Neural progenitor cell (in vitro differentiated cells): ENCODE measurements at regions not wholly inside any gene's neighbourhood (a gene's known extent, or its start where the extent isn't known, plus 50 kb on each side); places are given as distances from the start of the nearest gene placed in this dataset.

Experiments used
- DNase-seq: peaks from one replicate; pipeline ENCODE4 v3.0.0-alpha.2; 2016; ENCODE audit warnings: low spot score
- H2AFZ ChIP-seq: fragments of 200-600 bp; sonication (generic); replicated peaks from 2 replicates; pipeline ENCODE4 v1.6.1; 2016; ENCODE audit warnings: antibody characterized with exemption
- H3F3A ChIP-seq: fragments of 200-600 bp; sonication (generic); 2 replicates; pipeline ENCODE4 v1.6.1; 2016; ENCODE audit warnings: antibody characterized with exemption, low read depth
- H3K27ac ChIP-seq: fragments of 200-600 bp; sonication (generic); 2 replicates; pipeline ENCODE4 v1.5.1; 2016; ENCODE audit warnings: mild to moderate bottlenecking
- H3K27me3 ChIP-seq: fragments of 200-600 bp; sonication (generic); 2 replicates; pipeline ENCODE4 v1.6.1; 2016; ENCODE audit warnings: mild to moderate bottlenecking, moderate library complexity
- H3K36me3 ChIP-seq: fragments of 200-600 bp; sonication (generic); 2 replicates; pipeline ENCODE4 v1.5.1; 2016
- H3K4me1 ChIP-seq: fragments of 200-600 bp; sonication (generic); 2 replicates; pipeline ENCODE4 v1.6.1; 2016; ENCODE audit warnings: mixed run types
- H3K4me2 ChIP-seq: fragments of 200-600 bp; sonication (generic); 2 replicates; pipeline ENCODE4 v1.6.1; 2016
- H3K4me3 ChIP-seq: fragments of 200-600 bp; sonication (generic); 2 replicates; pipeline ENCODE4 v1.5.1; 2016
- H3K79me2 ChIP-seq: fragments of 200-600 bp; sonication (generic); 2 replicates; pipeline ENCODE4 v1.6.1; 2016; ENCODE audit warnings: low read depth
- H3K9ac ChIP-seq: fragments of 200-600 bp; sonication (generic); 2 replicates; pipeline ENCODE4 v1.6.1; 2016
- H3K9me3 ChIP-seq: fragments of 200-600 bp; sonication (generic); 2 replicates; pipeline ENCODE4 v1.5.1; 2016; ENCODE audit warnings: low read depth
- H4K20me1 ChIP-seq: fragments of 200-600 bp; sonication (generic); 2 replicates; pipeline ENCODE4 v1.6.1; 2016; ENCODE audit warnings: low read depth
- H3K27ac Mint-ChIP-seq: 3 replicates; pipeline ENCODE4 v1.8.0; 2021; ENCODE audit warnings: mixed read lengths
- H3K27me3 Mint-ChIP-seq: 2 replicates; pipeline ENCODE4 v1.8.0; 2022; ENCODE audit warnings: low read depth, mild to moderate bottlenecking, inconsistent platforms, moderate library complexity, mixed read lengths; ENCODE audit not compliant: insufficient read depth
- H3K36me3 Mint-ChIP-seq: 3 replicates; pipeline ENCODE4 v1.8.0; 2021; ENCODE audit warnings: mixed read lengths
- H3K4me1 Mint-ChIP-seq: 3 replicates; pipeline ENCODE4 v1.8.0; 2021; ENCODE audit warnings: mixed read lengths
- H3K4me3 Mint-ChIP-seq: 3 replicates; pipeline ENCODE4 v1.8.0; 2021; ENCODE audit warnings: mild to moderate bottlenecking, moderate library complexity, mixed read lengths
- H3K9me3 Mint-ChIP-seq: 3 replicates; pipeline ENCODE4 v1.8.0; 2020; ENCODE audit warnings: mixed read lengths
- EZH2 ChIP-seq: fragments of 200-600 bp; sonication (generic); IDR thresholded peaks from 2 replicates; pipeline ENCODE4 v1.6.1; 2017; ENCODE audit warnings: antibody characterized with exemption, mild to moderate bottlenecking, moderate library complexity
- EZH2phosphoT487 ChIP-seq: fragments of 200-600 bp; sonication (generic); IDR thresholded peaks from 2 replicates; pipeline ENCODE4 v1.6.1; 2017; ENCODE audit warnings: antibody characterized with exemption
- TF ChIP-seq, protein P1 (sequence below): fragments of 200-600 bp; sonication (generic); IDR thresholded peaks from 2 replicates; pipeline ENCODE4 v1.5.1; 2017; ENCODE audit warnings: antibody characterized with exemption, mild to moderate bottlenecking

DNA sequence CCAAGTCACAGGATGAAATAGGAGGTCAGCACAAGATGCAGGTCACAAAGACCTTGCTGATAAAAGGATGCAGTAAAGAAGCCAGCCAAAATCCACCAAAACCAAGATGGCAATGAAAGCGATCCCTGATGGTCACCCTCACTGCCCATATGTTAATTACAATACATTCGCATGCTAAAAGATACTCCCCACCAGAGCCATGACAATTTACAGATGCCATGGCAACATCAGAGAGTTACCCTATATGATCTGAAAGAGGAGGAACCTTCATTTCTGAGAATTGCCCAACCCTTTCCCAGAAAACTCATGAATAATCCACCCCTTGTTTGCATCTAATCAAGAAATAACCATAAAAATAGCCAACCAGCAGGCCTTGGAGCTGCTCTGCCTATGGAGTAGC, 709.8 kb downstream of the METTL4 start:
- Histone ChIP-seq H3K27ac (no peak overlapping the region), H3K4me1 (no peaks in the 10 kb centered on the region), H4K20me1 (no peaks in the 10 kb centered on the region), H3K27me3 (no peaks in the 10 kb centered on the region), H3F3A (no peaks in the 10 kb centered on the region), H3K4me3 (no peak overlapping the region), H3K9me3 (no peaks in the 10 kb centered on the region), H3K79me2 (no peaks in the 10 kb centered on the region), H3K4me2 (no peak overlapping the region), H2AFZ (no peak overlapping the region), H3K9ac (no peak overlapping the region), H3K36me3 (no peaks in the 10 kb centered on the region)
- Mint-ChIP-seq H3K27ac (no peak overlapping the region), H3K4me3 (no peak overlapping the region), H3K27me3 (no peaks in the 10 kb centered on the region), H3K9me3 (no peaks in the 10 kb centered on the region), H3K4me1 (no peaks in the 10 kb centered on the region), H3K36me3 (no peaks in the 10 kb centered on the region)
- DNase-seq: no peak
- TF ChIP-seq EZH2phosphoT487 (no peak), EZH2 (no peak)
- TF ChIP-seq, protein P1, sequence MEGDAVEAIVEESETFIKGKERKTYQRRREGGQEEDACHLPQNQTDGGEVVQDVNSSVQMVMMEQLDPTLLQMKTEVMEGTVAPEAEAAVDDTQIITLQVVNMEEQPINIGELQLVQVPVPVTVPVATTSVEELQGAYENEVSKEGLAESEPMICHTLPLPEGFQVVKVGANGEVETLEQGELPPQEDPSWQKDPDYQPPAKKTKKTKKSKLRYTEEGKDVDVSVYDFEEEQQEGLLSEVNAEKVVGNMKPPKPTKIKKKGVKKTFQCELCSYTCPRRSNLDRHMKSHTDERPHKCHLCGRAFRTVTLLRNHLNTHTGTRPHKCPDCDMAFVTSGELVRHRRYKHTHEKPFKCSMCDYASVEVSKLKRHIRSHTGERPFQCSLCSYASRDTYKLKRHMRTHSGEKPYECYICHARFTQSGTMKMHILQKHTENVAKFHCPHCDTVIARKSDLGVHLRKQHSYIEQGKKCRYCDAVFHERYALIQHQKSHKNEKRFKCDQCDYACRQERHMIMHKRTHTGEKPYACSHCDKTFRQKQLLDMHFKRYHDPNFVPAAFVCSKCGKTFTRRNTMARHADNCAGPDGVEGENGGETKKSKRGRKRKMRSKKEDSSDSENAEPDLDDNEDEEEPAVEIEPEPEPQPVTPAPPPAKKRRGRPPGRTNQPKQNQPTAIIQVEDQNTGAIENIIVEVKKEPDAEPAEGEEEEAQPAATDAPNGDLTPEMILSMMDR: no peak

DNA sequence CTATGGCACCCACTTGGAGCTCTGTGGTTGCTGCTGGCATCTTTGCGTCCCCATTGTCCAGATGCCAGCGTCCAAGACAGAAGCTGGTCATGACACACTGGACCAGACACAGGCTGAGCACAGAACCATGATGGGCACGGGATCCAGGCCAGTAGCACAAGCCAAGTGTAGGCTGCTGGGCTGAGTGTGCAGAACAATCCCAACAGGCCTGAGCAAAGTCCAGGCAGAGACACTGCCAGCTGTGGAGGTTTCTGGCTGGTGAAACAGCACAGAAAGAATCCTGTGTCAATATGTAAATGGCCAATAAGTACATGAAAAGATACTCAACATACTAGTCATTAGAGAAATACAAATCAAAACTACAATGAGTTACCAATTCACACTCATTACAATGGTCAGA, 705.4 kb downstream of the METTL4 start:
- no peak for DNase-seq

DNA sequence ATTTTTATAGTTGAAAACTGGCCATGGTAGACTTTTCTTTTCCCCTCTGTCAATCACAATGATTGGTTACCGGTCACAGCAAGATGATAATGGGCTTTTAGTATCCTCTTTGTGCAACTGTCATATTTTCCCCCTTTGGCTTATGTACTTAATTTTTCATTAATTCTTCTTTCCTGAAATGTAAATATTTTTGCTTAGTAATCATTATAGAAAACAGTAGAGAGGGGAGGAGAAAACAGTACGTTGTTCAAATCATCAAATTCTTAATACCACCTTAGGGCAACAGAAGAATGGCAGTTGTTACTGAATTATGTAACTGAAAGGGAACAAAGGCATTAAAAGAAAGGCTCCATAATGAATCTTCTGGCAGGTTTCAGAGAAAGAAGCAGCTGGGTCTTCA, 699.0 kb downstream of the METTL4 start:
- DNase-seq: no peak
- H3K4me3 ChIP-seq: no peak overlapping the region
- H2AFZ ChIP-seq: no peak overlapping the region
- no peaks in the 10 kb centered on the region for H3K9me3 ChIP-seq
- TF ChIP-seq, protein P1: no peak
- TF ChIP-seq EZH2phosphoT487 (no peak), EZH2 (no peak)
- H3K27ac ChIP-seq: no peak overlapping the region
- Mint-ChIP-seq H3K4me3 (no peak overlapping the region), H3K27ac (no peak overlapping the region), H3K27me3 (no peaks in the 10 kb centered on the region), H3K9me3 (no peaks in the 10 kb centered on the region), H3K36me3 (no peaks in the 10 kb centered on the region), H3K4me1 (no peaks in the 10 kb centered on the region)
- no peaks in the 10 kb centered on the region for H4K20me1 ChIP-seq
- no peaks in the 10 kb centered on the region for H3F3A ChIP-seq
- no peaks in the 10 kb centered on the region for H3K4me1 ChIP-seq
- no peak overlapping the region for H3K9ac ChIP-seq
- H3K27me3 ChIP-seq: no peaks in the 10 kb centered on the region
- H3K36me3 ChIP-seq: no peaks in the 10 kb centered on the region
- no peaks in the 10 kb centered on the region for H3K79me2 ChIP-seq
- H3K4me2 ChIP-seq: no peak overlapping the region

More for the DNA sequence above, 705.4 kb downstream of the METTL4 start:
- Mint-ChIP-seq H3K36me3 (no peaks in the 10 kb centered on the region), H3K4me3 (no peak overlapping the region), H3K27me3 (no peaks in the 10 kb centered on the region), H3K27ac (no peak overlapping the region), H3K4me1 (no peaks in the 10 kb centered on the region), H3K9me3 (no peaks in the 10 kb centered on the region)
- Histone ChIP-seq H3K4me3 (no peak overlapping the region), H3K4me1 (no peaks in the 10 kb centered on the region), H3K9ac (no peak overlapping the region), H3K79me2 (no peaks in the 10 kb centered on the region), H4K20me1 (no peaks in the 10 kb centered on the region), H3F3A (no peaks in the 10 kb centered on the region), H2AFZ (no peak overlapping the region), H3K9me3 (no peaks in the 10 kb centered on the region), H3K27ac (no peak overlapping the region), H3K27me3 (no peaks in the 10 kb centered on the region), H3K4me2 (no peak overlapping the region), H3K36me3 (no peaks in the 10 kb centered on the region)
- TF ChIP-seq, protein P1: no peak
- TF ChIP-seq EZH2: no peak
- TF ChIP-seq EZH2phosphoT487: no peak
